IMR-90 (cell line): ENCODE measurements at regions not wholly inside any gene's neighbourhood (a gene's known extent, or its start where the extent isn't known, plus 50 kb on each side); places are given as distances from the start of the nearest gene placed in this dataset.

Experiments used
- BHLHE40 ChIP-seq: fragments of 150-350 bp; IDR thresholded peaks from 2 replicates; pipeline ENCODE4 v1.6.1; 2016; ENCODE audit warnings: mild to moderate bottlenecking, low read depth, low read length
- CEBPB ChIP-seq: IDR thresholded peaks from 2 replicates; pipeline ENCODE4 v1.6.1; 2012; ENCODE audit warnings: low read depth, low read length, improper control_type of control experiment
- CHD1 ChIP-seq: IDR thresholded peaks from 2 replicates; pipeline ENCODE4 v1.6.1; 2012; ENCODE audit warnings: low read depth, low read length, improper control_type of control experiment
- CTCF ChIP-seq: conservative IDR thresholded peaks from 2 replicates; pipeline ENCODE4 v1.5.1; 2012; ENCODE audit warnings: mild to moderate bottlenecking, low read depth, low read length, improper control_type of control experiment
- ELK1 ChIP-seq: fragments of 150-350 bp; IDR thresholded peaks from 2 replicates; pipeline ENCODE4 v1.6.1; 2016; ENCODE audit warnings: low read depth, mild to moderate bottlenecking, low read length, moderate library complexity, borderline replicate concordance
- FOS ChIP-seq: fragments of 150-350 bp; IDR thresholded peaks from 2 replicates; pipeline ENCODE4 v1.6.1; 2016; ENCODE audit warnings: low read depth, low read length
- MAFK ChIP-seq: IDR thresholded peaks from 2 replicates; pipeline ENCODE4 v1.6.1; 2012; ENCODE audit warnings: low read depth, low read length, improper control_type of control experiment
- MXI1 ChIP-seq: IDR thresholded peaks from 2 replicates; pipeline ENCODE4 v1.6.1; 2012; ENCODE audit warnings: low read depth, mild to moderate bottlenecking, low read length, moderate library complexity, borderline replicate concordance
- POLR2A ChIP-seq: IDR thresholded peaks from 2 replicates; pipeline ENCODE4 v1.6.1; 2012; ENCODE audit warnings: mild to moderate bottlenecking, low read depth, low read length
- RAD21 ChIP-seq: IDR thresholded peaks from 2 replicates; pipeline ENCODE4 v1.6.1; 2012; ENCODE audit warnings: low read length, improper control_type of control experiment
- RCOR1 ChIP-seq: IDR thresholded peaks from 2 replicates; pipeline ENCODE4 v1.6.1; 2012; ENCODE audit warnings: mild to moderate bottlenecking, low read length, improper control_type of control experiment; ENCODE audit not compliant: insufficient replicate concordance
- SMC3 ChIP-seq: fragments of 150-350 bp; IDR thresholded peaks from 2 replicates; pipeline ENCODE4 v1.6.1; 2016; ENCODE audit warnings: low read depth, mild to moderate bottlenecking, antibody characterized with exemption, low read length, moderate library complexity
- USF2 ChIP-seq: fragments of 150-350 bp; IDR thresholded peaks from 2 replicates; pipeline ENCODE4 v1.6.1; 2017; ENCODE audit warnings: mild to moderate bottlenecking, antibody characterized with exemption, low read length, low read depth

GRCh38 chr18:78890388-78890787 lies 89.2 kb upstream of the SALL3 start:
- TF ChIP-seq CTCF (no peak), POLR2A (no peak), USF2 (no peak), MXI1 (no peak), ELK1 (no peak), CEBPB (no peak), RAD21 (no peak), RCOR1 (no peak), CHD1 (no peak), MAFK (no peak), FOS (no peak), BHLHE40 (no peak), SMC3 (no peak)
